Osteocyte (in vitro differentiated cells): ENCODE measurements at regions not wholly inside any gene's neighbourhood (a gene's known extent, or its start where the extent isn't known, plus 50 kb on each side); places are given as distances from the start of the nearest gene placed in this dataset.

ENCODE experiments used
- DNase-seq: peaks from one replicate; pipeline ENCODE4 v3.0.0; 2021; ENCODE audit warnings: mixed read lengths; ENCODE audit not compliant: unreplicated experiment; ENCODE audit errors: extremely low spot score
- H3K27ac Mint-ChIP-seq: one replicate; pipeline ENCODE4 v1.8.0; 2021; ENCODE audit warnings: mild to moderate bottlenecking, mixed read lengths; ENCODE audit not compliant: unreplicated experiment
- H3K27me3 Mint-ChIP-seq: one replicate; pipeline ENCODE4 v1.8.0; 2021; ENCODE audit warnings: mixed read lengths; ENCODE audit not compliant: unreplicated experiment
- H3K36me3 Mint-ChIP-seq: one replicate; pipeline ENCODE4 v1.8.0; 2021; ENCODE audit warnings: mixed read lengths; ENCODE audit not compliant: unreplicated experiment
- H3K4me1 Mint-ChIP-seq: one replicate; pipeline ENCODE4 v1.8.0; 2021; ENCODE audit warnings: mixed read lengths; ENCODE audit not compliant: unreplicated experiment
- H3K4me3 Mint-ChIP-seq: one replicate; pipeline ENCODE4 v1.8.0; 2021; ENCODE audit warnings: mild to moderate bottlenecking, moderate library complexity, mixed read lengths; ENCODE audit not compliant: unreplicated experiment
- H3K9me3 Mint-ChIP-seq: one replicate; pipeline ENCODE4 v1.8.0; 2021; ENCODE audit warnings: mixed read lengths; ENCODE audit not compliant: unreplicated experiment
- TF ChIP-seq, protein P1 (sequence below): fragments of 200-600 bp; sonication (generic); IDR thresholded peaks from 2 replicates; pipeline ENCODE4 v1.5.0; 2021; ENCODE audit warnings: antibody characterized with exemption, mild to moderate bottlenecking, moderate library complexity

DNA sequence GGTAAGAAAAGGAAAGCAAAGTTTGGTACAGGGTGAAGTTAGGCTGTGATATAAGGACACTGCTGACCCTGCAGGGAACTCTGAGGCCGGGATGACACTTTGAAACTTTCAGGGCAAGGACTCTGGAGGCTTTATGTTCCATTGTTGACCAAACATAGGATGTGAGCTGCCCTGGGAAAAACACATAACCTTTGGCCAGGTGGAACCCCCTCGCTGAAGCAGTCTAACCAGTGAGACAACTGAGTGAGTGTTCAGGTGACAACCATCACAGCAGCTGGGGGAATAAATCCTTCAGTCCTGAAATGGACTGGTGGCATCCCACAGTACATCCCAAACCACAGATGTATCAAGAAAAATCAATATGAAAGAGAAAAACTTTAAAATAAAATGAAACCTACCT lies 280.9 kb upstream of the CDH2 start:
- Mint-ChIP-seq H3K27ac (no peak overlapping the region), H3K36me3 (no peaks in the 10 kb centered on the region), H3K9me3 (no peaks in the 10 kb centered on the region), H3K4me1 (no peaks in the 10 kb centered on the region), H3K4me3 (no peak overlapping the region), H3K27me3 (no peaks in the 10 kb centered on the region)
- TF ChIP-seq, protein P1, sequence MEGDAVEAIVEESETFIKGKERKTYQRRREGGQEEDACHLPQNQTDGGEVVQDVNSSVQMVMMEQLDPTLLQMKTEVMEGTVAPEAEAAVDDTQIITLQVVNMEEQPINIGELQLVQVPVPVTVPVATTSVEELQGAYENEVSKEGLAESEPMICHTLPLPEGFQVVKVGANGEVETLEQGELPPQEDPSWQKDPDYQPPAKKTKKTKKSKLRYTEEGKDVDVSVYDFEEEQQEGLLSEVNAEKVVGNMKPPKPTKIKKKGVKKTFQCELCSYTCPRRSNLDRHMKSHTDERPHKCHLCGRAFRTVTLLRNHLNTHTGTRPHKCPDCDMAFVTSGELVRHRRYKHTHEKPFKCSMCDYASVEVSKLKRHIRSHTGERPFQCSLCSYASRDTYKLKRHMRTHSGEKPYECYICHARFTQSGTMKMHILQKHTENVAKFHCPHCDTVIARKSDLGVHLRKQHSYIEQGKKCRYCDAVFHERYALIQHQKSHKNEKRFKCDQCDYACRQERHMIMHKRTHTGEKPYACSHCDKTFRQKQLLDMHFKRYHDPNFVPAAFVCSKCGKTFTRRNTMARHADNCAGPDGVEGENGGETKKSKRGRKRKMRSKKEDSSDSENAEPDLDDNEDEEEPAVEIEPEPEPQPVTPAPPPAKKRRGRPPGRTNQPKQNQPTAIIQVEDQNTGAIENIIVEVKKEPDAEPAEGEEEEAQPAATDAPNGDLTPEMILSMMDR: no peak
- DNase-seq: no peak

DNA sequence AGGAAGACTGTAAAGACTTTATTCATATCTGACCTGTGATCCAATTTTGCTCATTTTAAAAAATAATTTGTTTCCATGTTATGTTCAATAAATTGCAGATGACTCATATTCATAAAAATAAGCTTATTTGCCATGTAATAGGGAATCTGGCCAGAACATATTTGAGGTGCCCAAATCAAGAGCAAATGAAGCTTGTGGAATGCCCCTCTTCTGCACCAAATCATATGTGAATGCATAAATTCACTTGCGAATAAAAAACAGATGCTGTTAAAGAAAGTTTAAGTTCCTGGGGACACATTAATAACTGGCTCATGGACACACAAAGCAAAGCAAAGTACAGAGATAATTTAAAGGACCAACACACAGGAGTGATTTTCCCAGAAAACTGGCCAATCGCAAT lies 279.0 kb upstream of the CDH2 start:
- TF ChIP-seq, protein P1: no peak
- no peaks in the 10 kb centered on the region for H3K27me3 Mint-ChIP-seq
- no peak for DNase-seq
- H3K9me3 Mint-ChIP-seq: no peaks in the 10 kb centered on the region
- no peak overlapping the region for H3K4me3 Mint-ChIP-seq
- no peaks in the 10 kb centered on the region for H3K36me3 Mint-ChIP-seq
- H3K4me1 Mint-ChIP-seq: no peaks in the 10 kb centered on the region
- no peak overlapping the region for H3K27ac Mint-ChIP-seq

DNA sequence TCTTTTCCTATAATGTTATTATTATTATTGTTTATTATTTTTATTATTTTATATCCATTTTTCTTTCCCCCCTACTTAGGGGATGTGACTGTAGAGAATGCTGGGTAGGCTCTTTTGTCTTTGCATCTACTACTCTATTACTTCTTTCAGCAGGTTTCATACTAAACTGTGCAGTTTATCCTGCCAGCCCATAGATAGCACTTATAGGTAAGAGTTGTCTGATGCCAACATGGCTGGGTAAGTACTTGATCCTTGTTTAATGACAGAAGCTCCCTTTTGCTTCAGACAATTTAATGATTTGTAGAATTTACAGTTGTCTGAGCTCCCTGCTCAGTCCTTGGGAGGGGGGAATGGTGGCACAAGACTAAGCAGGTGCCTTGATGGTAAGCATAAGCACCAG lies 262.9 kb upstream of the CDH2 start:
- Mint-ChIP-seq H3K4me3 (no peak overlapping the region), H3K4me1 (no peaks in the 10 kb centered on the region), H3K27me3 (no peaks in the 10 kb centered on the region), H3K9me3 (peaks cover 11% of the 10 kb centered on the region), H3K27ac (no peak overlapping the region), H3K36me3 (no peaks in the 10 kb centered on the region)
- TF ChIP-seq, protein P1: no peak
- no peak for DNase-seq

DNA sequence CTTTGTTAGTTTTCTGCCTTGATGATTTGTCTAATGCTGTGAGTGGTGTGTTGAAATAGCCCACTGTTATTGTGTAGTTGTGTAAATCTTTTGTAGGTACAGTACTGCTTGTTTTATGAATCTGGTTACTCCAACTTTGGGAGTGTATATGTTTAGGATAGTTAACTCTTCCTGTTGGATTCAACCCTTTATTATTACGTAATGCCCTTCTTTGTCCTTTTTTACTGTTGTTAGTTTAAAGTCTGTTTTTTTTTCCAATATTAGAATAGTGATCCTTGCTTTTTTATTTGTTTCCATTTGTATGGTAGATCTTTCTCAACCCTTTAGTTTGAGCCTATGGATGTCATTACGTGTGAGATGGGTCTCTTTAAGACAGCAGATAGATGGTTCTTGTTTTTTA lies 261.5 kb upstream of the CDH2 start:
- H3K4me1 Mint-ChIP-seq: no peaks in the 10 kb centered on the region
- no peak overlapping the region for H3K4me3 Mint-ChIP-seq
- no peak overlapping the region for H3K27ac Mint-ChIP-seq
- H3K9me3 Mint-ChIP-seq: peaks cover 11% of the 10 kb centered on the region
- no peaks in the 10 kb centered on the region for H3K36me3 Mint-ChIP-seq
- peaks cover 2% of the 10 kb centered on the region for H3K27me3 Mint-ChIP-seq
- TF ChIP-seq, protein P1: no peak
- no peak for DNase-seq

DNA sequence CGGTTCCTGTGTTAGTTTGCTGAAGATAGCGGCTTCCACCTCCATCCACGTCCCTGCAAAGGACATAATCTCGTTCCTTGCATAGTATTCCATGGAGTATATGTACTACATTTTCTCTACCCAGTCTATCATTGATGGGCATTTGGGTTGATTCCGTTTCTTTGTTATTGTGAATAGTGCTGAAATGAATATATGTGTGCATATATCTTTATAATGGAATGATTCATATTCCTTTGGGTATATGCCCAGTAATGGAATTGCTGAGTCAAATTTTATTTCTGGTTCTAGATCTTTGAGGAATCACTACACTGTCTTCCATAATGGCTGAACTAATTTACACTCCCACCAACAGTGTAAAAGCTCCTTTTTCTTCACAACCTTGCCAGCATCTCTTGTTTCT lies 255.4 kb upstream of the CDH2 start:
- Mint-ChIP-seq H3K4me3 (no peak overlapping the region), H3K27me3 (peaks cover 2% of the 10 kb centered on the region), H3K9me3 (peaks cover 10% of the 10 kb centered on the region), H3K36me3 (no peaks in the 10 kb centered on the region), H3K27ac (no peak overlapping the region), H3K4me1 (no peaks in the 10 kb centered on the region)
- DNase-seq: no peak
- TF ChIP-seq, protein P1: no peak
